ENCODE measurements at regions not wholly inside any gene's neighbourhood (a gene's known extent, or its start where the extent isn't known, plus 50 kb on each side); places are given as distances from the start of the nearest gene placed in this dataset.

DNA sequence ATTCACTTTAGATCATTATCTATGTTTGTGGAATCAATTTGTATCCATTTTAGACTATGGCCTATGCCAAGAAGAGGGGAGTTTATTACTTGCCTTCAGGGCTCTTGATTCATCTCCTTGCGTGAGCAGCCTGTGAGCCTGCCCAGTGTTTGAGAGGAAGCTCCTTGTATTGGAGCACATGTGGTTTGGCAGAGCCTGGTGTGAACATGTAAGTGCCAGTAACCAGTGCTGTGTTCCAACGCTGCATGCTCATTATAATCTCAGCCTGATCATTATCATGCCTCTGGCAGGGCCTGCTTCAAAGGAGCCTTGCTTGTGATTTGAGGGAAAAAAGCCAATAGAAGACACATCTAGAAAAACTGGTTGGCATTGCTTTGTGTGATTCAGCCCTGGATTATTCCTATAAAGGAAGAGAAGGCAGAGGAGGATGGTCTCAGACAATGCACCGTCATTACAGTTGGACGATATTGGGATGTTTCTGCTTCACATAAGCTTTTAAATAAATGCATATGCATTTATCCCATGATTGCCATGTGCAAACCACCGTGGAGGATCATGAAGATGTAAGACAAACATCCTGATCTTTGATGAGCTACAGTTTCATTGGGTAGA, 203.4 kb upstream of the AHR start:
- TF ChIP-seq, protein P1, sequence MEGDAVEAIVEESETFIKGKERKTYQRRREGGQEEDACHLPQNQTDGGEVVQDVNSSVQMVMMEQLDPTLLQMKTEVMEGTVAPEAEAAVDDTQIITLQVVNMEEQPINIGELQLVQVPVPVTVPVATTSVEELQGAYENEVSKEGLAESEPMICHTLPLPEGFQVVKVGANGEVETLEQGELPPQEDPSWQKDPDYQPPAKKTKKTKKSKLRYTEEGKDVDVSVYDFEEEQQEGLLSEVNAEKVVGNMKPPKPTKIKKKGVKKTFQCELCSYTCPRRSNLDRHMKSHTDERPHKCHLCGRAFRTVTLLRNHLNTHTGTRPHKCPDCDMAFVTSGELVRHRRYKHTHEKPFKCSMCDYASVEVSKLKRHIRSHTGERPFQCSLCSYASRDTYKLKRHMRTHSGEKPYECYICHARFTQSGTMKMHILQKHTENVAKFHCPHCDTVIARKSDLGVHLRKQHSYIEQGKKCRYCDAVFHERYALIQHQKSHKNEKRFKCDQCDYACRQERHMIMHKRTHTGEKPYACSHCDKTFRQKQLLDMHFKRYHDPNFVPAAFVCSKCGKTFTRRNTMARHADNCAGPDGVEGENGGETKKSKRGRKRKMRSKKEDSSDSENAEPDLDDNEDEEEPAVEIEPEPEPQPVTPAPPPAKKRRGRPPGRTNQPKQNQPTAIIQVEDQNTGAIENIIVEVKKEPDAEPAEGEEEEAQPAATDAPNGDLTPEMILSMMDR (conservative IDR thresholded peaks at IDR 0.05): no peak
- Histone ChIP-seq H3K4me1 (ENCODE audit: insufficient read depth, low read length) (no peaks in the 10 kb centered on the region), H3K27me3 (ENCODE audit: insufficient read depth, low read length) (no peaks in the 10 kb centered on the region), H4K8ac (replicated peaks; ENCODE audit: insufficient read length, low read depth, low read length) (no peak overlapping the region), H3K79me2 (ENCODE audit: insufficient read depth, low read length) (no peaks in the 10 kb centered on the region), H2BK5ac (ENCODE audit: insufficient read length, low read length) (no peak overlapping the region), H4K91ac (ENCODE audit: insufficient read length, low read depth, low read length) (no peak overlapping the region), H2BK20ac (ENCODE audit: low read depth, low read length, poor library complexity, severe bottlenecking) (no peak overlapping the region), H2BK15ac (ENCODE audit: low read depth, low read length) (no peak overlapping the region), H2AK5ac (ENCODE audit: insufficient read length, low read length) (no peak overlapping the region), H3K79me1 (ENCODE audit: insufficient read depth, low read depth, low read length, poor library complexity, severe bottlenecking) (no peaks in the 10 kb centered on the region), H3T11ph (ENCODE audit: low read length) (no peak overlapping the region), H2BK12ac (ENCODE audit: insufficient read length, low read depth, low read length) (no peak overlapping the region), H2BK120ac (ENCODE audit: low read depth, low read length, poor library complexity, severe bottlenecking) (no peak overlapping the region), H4K5ac (ENCODE audit: insufficient read length, low read depth, low read length) (no peak overlapping the region), H3K27ac (ENCODE audit: insufficient read length, low read depth, low read length) (no peak overlapping the region), H2AFZ (ENCODE audit: low read length) (no peak overlapping the region), H3K56ac (ENCODE audit: insufficient read length, low read depth, low read length) (no peak overlapping the region), H3K23ac (ENCODE audit: insufficient read length, low read depth, low read length) (no peak overlapping the region), H3K9me3 (ENCODE audit: control insufficient read depth, low read depth, low read length) (no peaks in the 10 kb centered on the region), H3K4ac (ENCODE audit: low read depth, low read length) (no peak overlapping the region), H3K23me2 (ENCODE audit: insufficient read length, low read depth, low read length, poor library complexity, severe bottlenecking) (no peaks in the 10 kb centered on the region), H3K18ac (ENCODE audit: insufficient read length, low read depth, low read length) (no peak overlapping the region), H3K14ac (ENCODE audit: insufficient read depth, low read length) (no peak overlapping the region), H4K20me1 (ENCODE audit: control insufficient read depth, insufficient read depth, insufficient read length) (no peaks in the 10 kb centered on the region), H3K4me2 (ENCODE audit: insufficient read depth, insufficient read length, low read length) (no peak overlapping the region), H3K9ac (ENCODE audit: extremely low read depth, insufficient read length, low read length) (no peak overlapping the region)
- H3K9me3 Mint-ChIP-seq: no peaks in the 10 kb centered on the region
- H3K27ac Mint-ChIP-seq: no peak overlapping the region
- no peak overlapping the region for H3K4me3 Mint-ChIP-seq
- no peaks in the 10 kb centered on the region; a peak in 1 of 7 replicates for H3K36me3 Mint-ChIP-seq (ENCODE audit: insufficient read depth in 1 of 3, low read depth in 3 of 3)
- no peak for DNase-seq
- no CpG with 5 or more reads among the region's 5 CpGs for WGBS (ENCODE audit: extremely low coverage, insufficient read length, low lambda C conversion rate)
- H3K27me3 Mint-ChIP-seq (ENCODE audit: low read depth): no peaks in the 10 kb centered on the region; the same call in 1 of the 2 replicates
- H3K4me1 Mint-ChIP-seq: 0 out of 4 replicates have a peak, but pooled peaks cover 0 to 2% of the 10 kb centered on the region in 2 experiments
